Panc1 (cell line): ENCODE measurements at regions not wholly inside any gene's neighbourhood (a gene's known extent, or its start where the extent isn't known, plus 50 kb on each side); places are given as distances from the start of the nearest gene placed in this dataset.

Experiments
- ATAC-seq: fragments of 200-7000 bp; cut with Tn5 transposase; 2 replicates; pipeline ENCODE4 v1.9.1; 2020; ENCODE audit warnings: mild to moderate bottlenecking, moderate library complexity
- BruUV-seq: library from RNA; stranded (reverse); fragments of 400-500 nt; replicated peaks from 2 replicates; lab custom pipeline; 2021; lab: Mats Ljungman, UMichigan
- CTCF ChIA-PET: fragments of 300-600 bp; sonication (Branson Sonifier 250); formaldehyde crosslinking; loops from one replicate; lab custom pipeline; 2022; ENCODE audit warnings: antibody characterized with exemption; lab: Charles Lee
- POLR2A ChIA-PET: fragments of 300-600 bp; sonication (Branson Sonifier 250); formaldehyde crosslinking; loops from one replicate; lab custom pipeline; 2022; ENCODE audit warnings: antibody characterized with exemption; lab: Charles Lee
- DNase-seq: peaks from one replicate; pipeline ENCODE4 v3.0.0-alpha.2; 2010; ENCODE audit warnings: low read depth, low spot score
- H3K27ac ChIP-seq: 2 replicates; pipeline ENCODE4 v1.5.1; 2011; ENCODE audit warnings: mild to moderate bottlenecking, low read length, inconsistent platforms
- H3K27me3 ChIP-seq: fragments of 200-500 bp; sonication (Bioruptor generic); 2 replicates; pipeline ENCODE4 v1.6.0; 2014; ENCODE audit warnings: low read length, inconsistent platforms; ENCODE audit not compliant: control insufficient read depth, insufficient read depth
- H3K36me3 ChIP-seq: fragments of 200-500 bp; sonication (Bioruptor generic); 2 replicates; pipeline ENCODE4 v1.5.1; 2014; ENCODE audit warnings: inconsistent platforms, mild to moderate bottlenecking, low read length, moderate library complexity; ENCODE audit not compliant: control insufficient read depth, insufficient read depth
- H3K4me1 ChIP-seq: 2 replicates; pipeline ENCODE4 v1.5.1; 2011; ENCODE audit warnings: inconsistent platforms, mild to moderate bottlenecking, low read length, moderate library complexity; ENCODE audit not compliant: control insufficient read depth, insufficient read depth
- H3K4me3 ChIP-seq, 2 experiments: 2 replicates each; pipeline ENCODE4 v1.5.1; 2011 to 2012; ENCODE audit warnings: low read depth in 2 of 2, low read length in 2 of 2, mild to moderate bottlenecking in 2 of 2, inconsistent platforms in 1 of 2, moderate library complexity in 1 of 2
- H3K9me3 ChIP-seq: fragments of 200-500 bp; sonication (Bioruptor generic); 2 replicates; pipeline ENCODE4 v1.5.1; 2014; ENCODE audit warnings: low read depth, mild to moderate bottlenecking, inconsistent platforms, low read length, moderate library complexity; ENCODE audit not compliant: control insufficient read depth, insufficient read depth
- CTCF ChIP-seq: fragments of 450-650 bp; IDR thresholded peaks from 2 replicates; pipeline ENCODE4 v1.5.1; 2017; ENCODE audit warnings: mild to moderate bottlenecking
- POLR2AphosphoS5 ChIP-seq: IDR thresholded peaks from 2 replicates; pipeline ENCODE4 v1.6.1; 2012; ENCODE audit warnings: mild to moderate bottlenecking, low read depth, low read length, moderate library complexity
- REST ChIP-seq, 2 experiments: IDR thresholded peaks; 2 replicates each; pipeline ENCODE4 v1.6.1; 2011 to 2012; ENCODE audit warnings: low read depth in 2 of 2, control low read depth in 1 of 2, low read length in 1 of 2, mild to moderate bottlenecking in 1 of 2, moderate library complexity in 1 of 2; ENCODE audit not compliant: insufficient read depth in 1 of 2
- SIN3A ChIP-seq: IDR thresholded peaks from 2 replicates; pipeline ENCODE4 v1.6.1; 2012; ENCODE audit warnings: low read depth, mild to moderate bottlenecking, low read length, moderate library complexity, borderline replicate concordance; ENCODE audit not compliant: insufficient read depth
- TCF7L2 ChIP-seq: IDR thresholded peaks from 2 replicates; pipeline ENCODE4 v1.6.1; 2011; ENCODE audit warnings: mild to moderate bottlenecking, low read depth, low read length, inconsistent platforms
- in situ Hi-C: cut with HindIII; loops from 2 replicates; pipeline ENCODE4 v1.10.0; 2016; ENCODE audit warnings: low sequenced_read_pairs, low pct_unique_long_range_greater_than_20kb
- intact Hi-C: fragments of 100-400 bp; cut with micrococcal nuclease; formaldehyde crosslinking; loops from one replicate; pipeline ENCODE4 v1.10.0; 2022; ENCODE audit not compliant: unreplicated experiment

DNA sequence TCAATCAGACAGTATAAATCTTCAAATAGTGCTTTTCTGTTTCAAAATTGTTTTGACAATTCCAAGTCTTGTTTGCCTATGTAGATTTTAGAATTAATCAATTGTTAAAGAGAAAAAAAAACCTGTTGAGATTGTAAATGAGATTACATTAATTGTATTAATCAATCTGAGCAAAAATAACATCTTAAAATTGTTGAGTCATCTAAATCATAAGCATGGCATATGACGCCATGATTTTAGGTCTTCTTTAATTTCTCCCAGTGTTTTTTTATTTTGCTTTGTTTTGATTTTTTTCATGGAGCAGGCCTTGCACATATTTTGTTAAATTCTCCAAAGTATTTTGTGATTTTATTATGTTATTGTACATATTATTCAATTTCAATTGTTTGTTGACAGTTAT lies 988.0 kb upstream of the SEMA6A start:
- POLR2A ChIA-PET, result no interaction called here
- intact Hi-C loops (no loop called here), in situ Hi-C loops (no loop called here)
- CTCF ChIA-PET, result no interaction called here
- no peaks in the 10 kb centered on the region for H3K4me1 ChIP-seq
- no peak for TF ChIP-seq REST (IDR thresholded peaks at IDR 0.05; ENCODE audit: insufficient read depth in 1 of 2, low read depth in 2 of 2, low read length in 1 of 2)
- no peak for TF ChIP-seq TCF7L2
- no peak for TF ChIP-seq SIN3A
- no peak for TF ChIP-seq CTCF
- H3K27ac ChIP-seq, result no peak overlapping the region
- ATAC-seq (no peak), DNase-seq (no peak)
- no peaks in the 10 kb centered on the region for H3K9me3 ChIP-seq
- no peak overlapping the region for H3K4me3 ChIP-seq
- BruUV-seq, result no TSS peak
- H3K36me3 ChIP-seq, result no peaks in the 10 kb centered on the region
- H3K27me3 ChIP-seq, result no peaks in the 10 kb centered on the region

- Histone ChIP-seq H3K27ac (no peak overlapping the region), H3K9me3 (no peaks in the 10 kb centered on the region), H3K4me3 (no peak overlapping the region), H3K4me1 (no peaks in the 10 kb centered on the region), H3K36me3 (no peaks in the 10 kb centered on the region), H3K27me3 (no peaks in the 10 kb centered on the region)
- in situ Hi-C loops (no loop called here), intact Hi-C loops (no loop called here)
- ChIA-PET POLR2A (no interaction called here), CTCF (no interaction called here)
- ATAC-seq, result no peak
- no peak for TF ChIP-seq CTCF
- no peak for TF ChIP-seq SIN3A
- TF ChIP-seq POLR2AphosphoS5, result no peak
- no peak for TF ChIP-seq TCF7L2
- TF ChIP-seq REST (IDR thresholded peaks at IDR 0.05; ENCODE audit: insufficient read depth in 1 of 2, low read depth in 2 of 2, low read length in 1 of 2), result no peak
- DNase-seq, result no peak
- BruUV-seq, result no TSS peak
Observed at GRCh38 chr5:117561531-117561930, 986.9 kb upstream of the SEMA6A start.
